Stimulated activated naive CD8-positive, alpha-beta T cell treated with anti-CD3 and anti-CD28 coated beads, Interleukin-15, Interleukin-2, amounts not matched to agents 100 U/mL and 50 U/mL, for 24 hours (primary cell): ENCODE measurements at regions not wholly inside any gene's neighbourhood (a gene's known extent, or its start where the extent isn't known, plus 50 kb on each side); places are given as distances from the start of the nearest gene placed in this dataset.
"Not testable (repeated sequence)": the region's sequence is repeated elsewhere in the genome, so short reads cannot be mapped to it uniquely, and the experiment has no call there.

ENCODE experiments used
- ATAC-seq: fragments of 150-1000 bp; cut with Tn5 transposase; one replicate; pipeline ENCODE4 v1.10.0; 2021
- DNase-seq: peaks from one replicate; pipeline ENCODE4 v3.0.0; 2021

- ATAC-seq: no peak
- DNase-seq: no peak
These were observed 369.0 kb downstream of the DOK5 start for GRCh38 chr20:54844346-54844745.

- DNase-seq (no peak), ATAC-seq (no peak)
These were observed 368.5 kb downstream of the DOK5 start for GRCh38 chr20:54843865-54844264.

GRCh38 chr20:54843431-54843830 is 368.0 kb downstream of the DOK5 start:
- DNase-seq: no peak
- no peak for ATAC-seq

GRCh38 chr20:54839224-54839623 is 363.8 kb downstream of the DOK5 start:
- no peak for ATAC-seq
- DNase-seq: no peak

- DNase-seq (no peak), ATAC-seq (no peak)
These were observed 361.8 kb downstream of the DOK5 start for GRCh38 chr20:54837226-54837625.

- DNase-seq (no peak), ATAC-seq (no peak)
These were observed 347.0 kb downstream of the DOK5 start for GRCh38 chr20:54822386-54822785.

GRCh38 chr20:54820392-54820791 is 345.0 kb downstream of the DOK5 start:
- DNase-seq: no peak
- ATAC-seq: no peak

- DNase-seq (no peak), ATAC-seq (no peak)
These were observed 331.1 kb downstream of the DOK5 start for GRCh38 chr20:54806462-54806861.

GRCh38 chr20:54794874-54795273 is 319.5 kb downstream of the DOK5 start:
- no peak for ATAC-seq
- DNase-seq: no peak

- ATAC-seq (peak; percentile 28), DNase-seq (no peak)
These were observed 318.7 kb downstream of the DOK5 start for GRCh38 chr20:54794110-54794509.

- DNase-seq (no peak), ATAC-seq (no peak)
These were observed 318.0 kb downstream of the DOK5 start for GRCh38 chr20:54793291-54793992.

- no peak for ATAC-seq
These were observed 317.3 kb downstream of the DOK5 start for GRCh38 chr20:54792688-54793087.

GRCh38 chr20:54788260-54788659 is 312.9 kb downstream of the DOK5 start:
- DNase-seq, ATAC-seq: not testable (repeated sequence)

More at GRCh38 chr20:54792688-54793087, 317.3 kb downstream of the DOK5 start:
- no peak for DNase-seq

GRCh38 chr20:54782758-54783157 is 307.4 kb downstream of the DOK5 start:
- not testable (repeated sequence) for DNase-seq, ATAC-seq

GRCh38 chr20:54774426-54774825 is 299.0 kb downstream of the DOK5 start:
- DNase-seq (no peak), ATAC-seq (no peak)

- no peak for ATAC-seq
These were observed 298.2 kb downstream of the DOK5 start for GRCh38 chr20:54773643-54774000.

GRCh38 chr20:54772893-54773642 is 297.7 kb downstream of the DOK5 start:
- DNase-seq (no peak), ATAC-seq (no peak)

More at GRCh38 chr20:54773643-54774000, 298.2 kb downstream of the DOK5 start:
- no peak for DNase-seq

- ATAC-seq: no peak
- DNase-seq: no peak
These were observed 291.1 kb downstream of the DOK5 start for GRCh38 chr20:54766483-54766882.

GRCh38 chr20:54763366-54763765 is 288.0 kb downstream of the DOK5 start:
- DNase-seq (no peak), ATAC-seq (no peak)

GRCh38 chr20:54759589-54759988 is 284.2 kb downstream of the DOK5 start:
- DNase-seq (no peak), ATAC-seq (no peak)

- ATAC-seq (no peak), DNase-seq (no peak)
These were observed 271.4 kb downstream of the DOK5 start for GRCh38 chr20:54746796-54747195.

GRCh38 chr20:54745780-54746179 is 270.4 kb downstream of the DOK5 start:
- no peak for DNase-seq
- ATAC-seq: no peak

GRCh38 chr20:54744097-54744496 is 268.7 kb downstream of the DOK5 start:
- DNase-seq (no peak), ATAC-seq (no peak)

- DNase-seq: no peak
These were observed 266.8 kb downstream of the DOK5 start for GRCh38 chr20:54742193-54742592.

More at GRCh38 chr20:54742193-54742592, 266.8 kb downstream of the DOK5 start:
- no peak for ATAC-seq
